ENCODE measurements at regions not wholly inside any gene's neighbourhood (a gene's known extent, or its start where the extent isn't known, plus 50 kb on each side); places are given as distances from the start of the nearest gene placed in this dataset.

- peaks cover 15% of the 10 kb centered on the region for H3K4me1 ChIP-seq (ENCODE audit: control insufficient read depth, extremely low read depth, insufficient read depth, low read length)
- no peaks in the 10 kb centered on the region for H3K36me3 ChIP-seq (ENCODE audit: control insufficient read depth in 2 of 2, extremely low read depth in 1 of 2, insufficient read depth in 2 of 2, low read length in 2 of 2)
- dilution Hi-C loops (cut with MboI; ENCODE audit: extremely low pct_ligation_motif_present, low sequenced_read_pairs) = no loop called here
- peak overlapping the region; percentile 83 for H3K4me2 ChIP-seq (ENCODE audit: control insufficient read depth, extremely low read depth, insufficient read depth, low read depth, low read length)
- no peaks in the 10 kb centered on the region for H3K27me3 ChIP-seq (ENCODE audit: control insufficient read depth, extremely low read depth, insufficient read depth, low read length)
- no peak overlapping the region for H3K9ac ChIP-seq (ENCODE audit: control insufficient read depth, extremely low read depth, insufficient read depth, low read length)
- H3K27ac ChIP-seq (ENCODE audit: control insufficient read depth, insufficient read depth, low read length) = peak overlapping the region; percentile 23
- no peaks in the 10 kb centered on the region for H4K20me1 ChIP-seq (ENCODE audit: control insufficient read depth, extremely low read depth, insufficient read depth, low read length)
- H2AFZ ChIP-seq (ENCODE audit: control insufficient read depth, low read length) = peak overlapping the region; percentile 50
- H3K4me3 ChIP-seq (ENCODE audit: control insufficient read depth in 2 of 3, extremely low read depth in 1 of 3, insufficient read depth in 2 of 3, low read depth in 1 of 3, low read length in 3 of 3) = peak overlapping the region in 2 of 3 experiments; percentile 24 to 41
- no peaks in the 10 kb centered on the region for H3K79me2 ChIP-seq (ENCODE audit: control insufficient read depth, insufficient read depth, low read length)
- peak; percentile 94 for FAIRE-seq
- DNase-seq (ENCODE audit: low read depth, low spot score) = peak; percentile 19
- H3K9me1 ChIP-seq (ENCODE audit: control insufficient read depth, extremely low read depth, insufficient read depth, low read length) = no peaks in the 10 kb centered on the region
- TF ChIP-seq, protein P1, sequence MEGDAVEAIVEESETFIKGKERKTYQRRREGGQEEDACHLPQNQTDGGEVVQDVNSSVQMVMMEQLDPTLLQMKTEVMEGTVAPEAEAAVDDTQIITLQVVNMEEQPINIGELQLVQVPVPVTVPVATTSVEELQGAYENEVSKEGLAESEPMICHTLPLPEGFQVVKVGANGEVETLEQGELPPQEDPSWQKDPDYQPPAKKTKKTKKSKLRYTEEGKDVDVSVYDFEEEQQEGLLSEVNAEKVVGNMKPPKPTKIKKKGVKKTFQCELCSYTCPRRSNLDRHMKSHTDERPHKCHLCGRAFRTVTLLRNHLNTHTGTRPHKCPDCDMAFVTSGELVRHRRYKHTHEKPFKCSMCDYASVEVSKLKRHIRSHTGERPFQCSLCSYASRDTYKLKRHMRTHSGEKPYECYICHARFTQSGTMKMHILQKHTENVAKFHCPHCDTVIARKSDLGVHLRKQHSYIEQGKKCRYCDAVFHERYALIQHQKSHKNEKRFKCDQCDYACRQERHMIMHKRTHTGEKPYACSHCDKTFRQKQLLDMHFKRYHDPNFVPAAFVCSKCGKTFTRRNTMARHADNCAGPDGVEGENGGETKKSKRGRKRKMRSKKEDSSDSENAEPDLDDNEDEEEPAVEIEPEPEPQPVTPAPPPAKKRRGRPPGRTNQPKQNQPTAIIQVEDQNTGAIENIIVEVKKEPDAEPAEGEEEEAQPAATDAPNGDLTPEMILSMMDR (optimal IDR thresholded peaks at IDR 0.05 in 1 of 3, IDR thresholded peaks at IDR 0.05 in 1 of 3, conservative IDR thresholded peaks at IDR 0.05 in 1 of 3; ENCODE audit: extremely low read depth in 1 of 3, insufficient read depth in 2 of 3, low read length in 3 of 3) = no peak
- no peak for TF ChIP-seq EZH2 (IDR thresholded peaks at IDR 0.05; ENCODE audit: low read length)
- no peaks in the 10 kb centered on the region for H3K9me3 ChIP-seq (ENCODE audit: control insufficient read depth, low read depth, low read length)
Observed at GRCh38 chr2:160695402-160696086, 201.9 kb upstream of the RBMS1 start.

GRCh38 chr2:160696087-160696452 lies 202.5 kb upstream of the RBMS1 start:
- H3K9me3 ChIP-seq (ENCODE audit: control insufficient read depth, low read depth, low read length) = no peaks in the 10 kb centered on the region
- H3K4me1 ChIP-seq (ENCODE audit: control insufficient read depth, extremely low read depth, insufficient read depth, low read length) = peaks cover 15% of the 10 kb centered on the region
- FAIRE-seq (no peak), DNase-seq (ENCODE audit: low read depth, low spot score) (no peak)
- no peak overlapping the region for H3K9ac ChIP-seq (ENCODE audit: control insufficient read depth, extremely low read depth, insufficient read depth, low read length)
- H3K27ac ChIP-seq (ENCODE audit: control insufficient read depth, insufficient read depth, low read length) = peak overlapping the region; percentile 23
- H3K9me1 ChIP-seq (ENCODE audit: control insufficient read depth, extremely low read depth, insufficient read depth, low read length) = no peaks in the 10 kb centered on the region
- H3K79me2 ChIP-seq (ENCODE audit: control insufficient read depth, insufficient read depth, low read length) = no peaks in the 10 kb centered on the region
- H4K20me1 ChIP-seq (ENCODE audit: control insufficient read depth, extremely low read depth, insufficient read depth, low read length) = no peaks in the 10 kb centered on the region
- no peaks in the 10 kb centered on the region for H3K36me3 ChIP-seq (ENCODE audit: control insufficient read depth in 2 of 2, extremely low read depth in 1 of 2, insufficient read depth in 2 of 2, low read length in 2 of 2)
- no peaks in the 10 kb centered on the region for H3K27me3 ChIP-seq (ENCODE audit: control insufficient read depth, extremely low read depth, insufficient read depth, low read length)
- peak overlapping the region; percentile 83 for H3K4me2 ChIP-seq (ENCODE audit: control insufficient read depth, extremely low read depth, insufficient read depth, low read depth, low read length)
- H2AFZ ChIP-seq (ENCODE audit: control insufficient read depth, low read length) = peak overlapping the region; percentile 50
- dilution Hi-C loops (cut with MboI; ENCODE audit: extremely low pct_ligation_motif_present, low sequenced_read_pairs) = no loop called here
- TF ChIP-seq EZH2 (IDR thresholded peaks at IDR 0.05; ENCODE audit: low read length) = no peak
- TF ChIP-seq, protein P1 (optimal IDR thresholded peaks at IDR 0.05 in 1 of 3, IDR thresholded peaks at IDR 0.05 in 1 of 3, conservative IDR thresholded peaks at IDR 0.05 in 1 of 3; ENCODE audit: extremely low read depth in 1 of 3, insufficient read depth in 2 of 3, low read length in 3 of 3) = no peak
- peak overlapping the region in 2 of 3 experiments; percentile 24 to 41 for H3K4me3 ChIP-seq (ENCODE audit: control insufficient read depth in 2 of 3, extremely low read depth in 1 of 3, insufficient read depth in 2 of 3, low read depth in 1 of 3, low read length in 3 of 3)

Measured in keratinocyte (primary cell).